SKM-1 treated with dmso at 0.1 percent for 144 hours (cell line): ENCODE measurements at regions not wholly inside any gene's neighbourhood (a gene's known extent, or its start where the extent isn't known, plus 50 kb on each side); places are given as distances from the start of the nearest gene placed in this dataset.

Source experiments
- DNase-seq: peaks from one replicate; lab custom pipeline; 2025; ENCODE audit not compliant: unreplicated experiment; lab: John Stamatoyannopoulos, UW

GRCh38 chrX:134172588-134173259 is 64.3 kb upstream of the CCDC160 start:
- no peak for DNase-seq

GRCh38 chrX:134173541-134174272 is 63.3 kb upstream of the CCDC160 start:
- DNase-seq: no peak

- no peak for DNase-seq
Observed at GRCh38 chrX:134174273-134174660, 62.7 kb upstream of the CCDC160 start.

GRCh38 chrX:134174859-134175258 is 62.1 kb upstream of the CCDC160 start:
- DNase-seq: no peak

GRCh38 chrX:134177527-134177926 is 59.5 kb upstream of the CCDC160 start:
- no peak for DNase-seq

- DNase-seq: no peak
Observed at GRCh38 chrX:134180601-134181274, 56.2 kb upstream of the CCDC160 start.

GRCh38 chrX:134181275-134181660 is 55.7 kb upstream of the CCDC160 start:
- no peak for DNase-seq

- DNase-seq: no peak
Observed at GRCh38 chrX:134183665-134184064, 53.3 kb upstream of the CCDC160 start.

- no peak for DNase-seq
Observed at GRCh38 chrX:134184936-134185335, 52.0 kb upstream of the CCDC160 start.

- DNase-seq: peak; percentile 51
Observed at GRCh38 chrX:134186362-134187121, 50.4 kb upstream of the CCDC160 start.
